SK-N-SH treated with all-trans-retinoic acid at 6 μM for 48 hours (cell line): ENCODE measurements at regions not wholly inside any gene's neighbourhood (a gene's known extent, or its start where the extent isn't known, plus 50 kb on each side); places are given as distances from the start of the nearest gene placed in this dataset.

Experiments used
- BACH2 ChIP-seq: fragments of 250-450 bp; sonication (Bioruptor Pico); IDR thresholded peaks from 2 replicates; pipeline ENCODE4 v1.9.0; 2021; ENCODE audit warnings: mild to moderate bottlenecking, borderline replicate concordance
- CREB5 ChIP-seq: fragments of 250-450 bp; sonication (Bioruptor Pico); IDR thresholded peaks from 2 replicates; pipeline ENCODE4 v1.5.1; 2020; ENCODE audit warnings: low read depth, mild to moderate bottlenecking, moderate library complexity
- CSDC2 ChIP-seq: fragments of 250-450 bp; sonication (Bioruptor Pico); IDR thresholded peaks from 2 replicates; pipeline ENCODE4 v1.5.0; 2020; ENCODE audit warnings: mild to moderate bottlenecking, moderate library complexity
- PATZ1 ChIP-seq: fragments of 250-450 bp; sonication (Bioruptor Pico); IDR thresholded peaks from 2 replicates; pipeline ENCODE4 v1.8.0; 2020; ENCODE audit warnings: mild to moderate bottlenecking, moderate library complexity, borderline replicate concordance
- TSHZ2 ChIP-seq: fragments of 250-450 bp; sonication (Bioruptor Pico); IDR thresholded peaks from 2 replicates; pipeline ENCODE4 v1.5.0; 2020; ENCODE audit warnings: mild to moderate bottlenecking, moderate library complexity
- ZFP3 ChIP-seq: fragments of 250-450 bp; sonication (Bioruptor Pico); IDR thresholded peaks from 2 replicates; pipeline ENCODE4 v1.5.0; 2020; ENCODE audit warnings: mild to moderate bottlenecking, moderate library complexity
- ZFP30 ChIP-seq: fragments of 450-650 bp; formaldehyde crosslinking; IDR thresholded peaks from 2 replicates; pipeline ENCODE4 v1.5.0; 2022; ENCODE audit warnings: mild to moderate bottlenecking, moderate library complexity
- ZNF8 ChIP-seq: fragments of 450-650 bp; formaldehyde crosslinking; IDR thresholded peaks from 2 replicates; pipeline ENCODE4 v1.5.0; 2020; ENCODE audit warnings: mild to moderate bottlenecking, moderate library complexity

GRCh38 chr6:170101281-170102035 is 189.4 kb downstream of the DLL1 start:
- TF ChIP-seq PATZ1 (CRISPR knock-in tag) (no peak), ZFP30 (CRISPR knock-in tag) (no peak), BACH2 (CRISPR knock-in tag) (no peak), CREB5 (no peak), ZNF8 (no peak), TSHZ2 (CRISPR knock-in tag) (no peak), CSDC2 (CRISPR knock-in tag) (no peak), ZFP3 (CRISPR knock-in tag) (no peak)
